K562 (cell line): ENCODE measurements at regions not wholly inside any gene's neighbourhood (a gene's known extent, or its start where the extent isn't known, plus 50 kb on each side); places are given as distances from the start of the nearest gene placed in this dataset.

Source experiments
- CBFA2T3 ChIP-seq: fragments of 450-650 bp; IDR thresholded peaks from 2 replicates; pipeline ENCODE4 v1.6.1; 2017
- HNRNPL ChIP-seq: fragments of 200-400 bp; formaldehyde crosslinking; IDR thresholded peaks from 2 replicates; pipeline ENCODE4 v1.6.1; 2017; ENCODE audit warnings: low read depth, mild to moderate bottlenecking, low read length
- HNRNPLL ChIP-seq: fragments of 200-400 bp; formaldehyde crosslinking; IDR thresholded peaks from 2 replicates; pipeline ENCODE4 v1.6.1; 2017; ENCODE audit warnings: low read length, low read depth, mild to moderate bottlenecking; ENCODE audit not compliant: poor library complexity, severe bottlenecking
- KDM4B ChIP-seq, 2 experiments: fragments of 450-650 bp in 1 of 2; sonication (generic) in 1 of 2; IDR thresholded peaks; 2 replicates each; pipeline ENCODE4 v1.6.1; 2016 to 2017; ENCODE audit warnings: borderline replicate concordance in 2 of 2, antibody characterized with exemption in 1 of 2, low read depth in 1 of 2, mild to moderate bottlenecking in 1 of 2
- MTA1 ChIP-seq: fragments of 450-650 bp; IDR thresholded peaks from 2 replicates; pipeline ENCODE4 v1.6.1; 2017; ENCODE audit warnings: borderline replicate concordance
- NCOA6 ChIP-seq: fragments of 450-650 bp; IDR thresholded peaks from 2 replicates; pipeline ENCODE4 v1.6.1; 2017; ENCODE audit warnings: mild to moderate bottlenecking
- NFIX ChIP-seq: fragments of 250-450 bp; sonication (Bioruptor Pico); IDR thresholded peaks from 2 replicates; pipeline ENCODE4 v1.4.0; 2020; ENCODE audit warnings: low read depth, mild to moderate bottlenecking, moderate library complexity
- PML ChIP-seq: IDR thresholded peaks from 2 replicates; pipeline ENCODE4 v1.6.1; 2012; ENCODE audit warnings: low read length, inconsistent platforms
- POLR3G ChIP-seq: IDR thresholded peaks from 2 replicates; pipeline ENCODE4 v1.6.1; 2011; ENCODE audit not compliant: insufficient read length, insufficient replicate concordance; ENCODE audit errors: extremely low read depth
- TAF15 ChIP-seq: fragments of 200-400 bp; formaldehyde crosslinking; IDR thresholded peaks from 2 replicates; pipeline ENCODE4 v1.6.1; 2017; ENCODE audit warnings: mild to moderate bottlenecking, low read depth, low read length, moderate library complexity
- TAL1 ChIP-seq: fragments of 450-650 bp; IDR thresholded peaks from 2 replicates; pipeline ENCODE4 v1.6.1; 2016; ENCODE audit warnings: mild to moderate bottlenecking
- ZBTB17 ChIP-seq: fragments of 450-650 bp; formaldehyde crosslinking; IDR thresholded peaks from 2 replicates; pipeline ENCODE4 v1.4.0; 2020; ENCODE audit warnings: mild to moderate bottlenecking
- ZNF133 ChIP-seq: fragments of 250-450 bp; sonication (Bioruptor Pico); IDR thresholded peaks from 2 replicates; pipeline ENCODE4 v1.4.0; 2020; ENCODE audit warnings: mild to moderate bottlenecking
- ZNF143 ChIP-seq: sonication (generic); formaldehyde crosslinking; IDR thresholded peaks from 2 replicates; pipeline ENCODE4 v1.9.0; 2022; ENCODE audit warnings: mild to moderate bottlenecking, missing genetic modification reagents
- ZNF586 ChIP-seq: fragments of 450-650 bp; formaldehyde crosslinking; conservative IDR thresholded peaks from 2 replicates; pipeline ENCODE4 v1.4.0; 2020; ENCODE audit warnings: mild to moderate bottlenecking, moderate library complexity
- TF ChIP-seq, protein P1 (sequence below): fragments of 200-800 bp; sonication (Bioruptor generic); IDR thresholded peaks from 2 replicates; pipeline ENCODE4 v1.6.1; 2017; ENCODE audit warnings: missing genetic modification characterization, missing compliant biosample characterization
- TF ChIP-seq, protein P2 (sequence below): sonication (generic); formaldehyde crosslinking; IDR thresholded peaks from 2 replicates; pipeline ENCODE4 v1.8.0; 2022; ENCODE audit warnings: missing genetic modification reagents, mild to moderate bottlenecking, borderline replicate concordance
- TF ChIP-seq, protein P3 (sequence below): fragments of 450-650 bp; conservative IDR thresholded peaks from 2 replicates; pipeline ENCODE4 v1.6.1; 2016; ENCODE audit warnings: missing genetic modification characterization, low read depth, mild to moderate bottlenecking, missing compliant biosample characterization, moderate library complexity
- TF ChIP-seq, protein P4 (sequence below): fragments of 450-650 bp; IDR thresholded peaks from 2 replicates; pipeline ENCODE4 v1.7.1; 2018; ENCODE audit warnings: mild to moderate bottlenecking, low read depth; ENCODE audit not compliant: partially characterized antibody

DNA sequence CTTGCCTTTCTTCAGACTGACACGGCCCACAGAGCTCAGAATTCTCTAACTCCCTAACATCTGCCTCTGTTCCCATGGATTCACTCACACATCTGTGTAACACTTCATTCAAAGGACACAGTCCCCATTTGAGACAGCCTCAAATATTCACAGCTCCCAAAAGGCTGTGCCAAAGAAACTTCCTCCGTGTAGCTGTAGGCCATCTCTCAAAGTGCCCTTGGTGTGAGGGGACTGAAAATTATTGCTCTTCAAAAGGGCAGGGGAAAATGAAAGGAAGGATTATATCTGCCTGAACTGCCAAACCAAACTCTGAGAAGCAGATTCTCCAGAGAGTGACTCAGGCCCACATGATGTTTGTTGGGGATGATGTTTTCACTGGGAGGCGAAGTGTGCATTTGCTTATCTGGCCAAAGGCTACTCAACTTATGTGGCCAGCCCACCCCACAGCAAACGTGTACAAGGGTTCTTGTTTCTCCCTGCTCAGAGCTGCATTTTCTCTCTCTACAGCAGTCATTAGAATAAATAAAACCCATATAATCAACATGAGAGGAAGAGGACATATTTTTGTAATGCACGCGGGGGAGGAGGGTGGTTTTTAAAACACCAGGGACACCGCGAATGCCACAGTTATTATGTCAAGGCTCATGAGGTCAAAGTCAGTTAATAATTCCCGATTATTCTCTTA, 302.4 kb upstream of the NFE2L3 start (continued):
- no peak for TF ChIP-seq KDM4B (IDR thresholded peaks at IDR 0.05; ENCODE audit: borderline replicate concordance in 2 of 2, low read depth in 1 of 2)
- no peak for TF ChIP-seq PML
- TF ChIP-seq, protein P1, sequence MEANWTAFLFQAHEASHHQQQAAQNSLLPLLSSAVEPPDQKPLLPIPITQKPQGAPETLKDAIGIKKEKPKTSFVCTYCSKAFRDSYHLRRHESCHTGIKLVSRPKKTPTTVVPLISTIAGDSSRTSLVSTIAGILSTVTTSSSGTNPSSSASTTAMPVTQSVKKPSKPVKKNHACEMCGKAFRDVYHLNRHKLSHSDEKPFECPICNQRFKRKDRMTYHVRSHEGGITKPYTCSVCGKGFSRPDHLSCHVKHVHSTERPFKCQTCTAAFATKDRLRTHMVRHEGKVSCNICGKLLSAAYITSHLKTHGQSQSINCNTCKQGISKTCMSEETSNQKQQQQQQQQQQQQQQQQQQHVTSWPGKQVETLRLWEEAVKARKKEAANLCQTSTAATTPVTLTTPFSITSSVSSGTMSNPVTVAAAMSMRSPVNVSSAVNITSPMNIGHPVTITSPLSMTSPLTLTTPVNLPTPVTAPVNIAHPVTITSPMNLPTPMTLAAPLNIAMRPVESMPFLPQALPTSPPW (CRISPR knock-in tag), result peak; percentile 44; the same call in 1 of the 2 replicates
- TF ChIP-seq ZBTB17 (CRISPR knock-in tag), result no peak
- TF ChIP-seq ZNF133 (CRISPR knock-in tag), result no peak
- TF ChIP-seq, protein P2, sequence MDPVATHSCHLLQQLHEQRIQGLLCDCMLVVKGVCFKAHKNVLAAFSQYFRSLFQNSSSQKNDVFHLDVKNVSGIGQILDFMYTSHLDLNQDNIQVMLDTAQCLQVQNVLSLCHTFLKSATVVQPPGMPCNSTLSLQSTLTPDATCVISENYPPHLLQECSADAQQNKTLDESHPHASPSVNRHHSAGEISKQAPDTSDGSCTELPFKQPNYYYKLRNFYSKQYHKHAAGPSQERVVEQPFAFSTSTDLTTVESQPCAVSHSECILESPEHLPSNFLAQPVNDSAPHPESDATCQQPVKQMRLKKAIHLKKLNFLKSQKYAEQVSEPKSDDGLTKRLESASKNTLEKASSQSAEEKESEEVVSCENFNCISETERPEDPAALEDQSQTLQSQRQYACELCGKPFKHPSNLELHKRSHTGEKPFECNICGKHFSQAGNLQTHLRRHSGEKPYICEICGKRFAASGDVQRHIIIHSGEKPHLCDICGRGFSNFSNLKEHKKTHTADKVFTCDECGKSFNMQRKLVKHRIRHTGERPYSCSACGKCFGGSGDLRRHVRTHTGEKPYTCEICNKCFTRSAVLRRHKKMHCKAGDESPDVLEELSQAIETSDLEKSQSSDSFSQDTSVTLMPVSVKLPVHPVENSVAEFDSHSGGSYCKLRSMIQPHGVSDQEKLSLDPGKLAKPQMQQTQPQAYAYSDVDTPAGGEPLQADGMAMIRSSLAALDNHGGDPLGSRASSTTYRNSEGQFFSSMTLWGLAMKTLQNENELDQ (CRISPR knock-in tag), result no peak
- TF ChIP-seq HNRNPL, result no peak
- TF ChIP-seq, protein P3, sequence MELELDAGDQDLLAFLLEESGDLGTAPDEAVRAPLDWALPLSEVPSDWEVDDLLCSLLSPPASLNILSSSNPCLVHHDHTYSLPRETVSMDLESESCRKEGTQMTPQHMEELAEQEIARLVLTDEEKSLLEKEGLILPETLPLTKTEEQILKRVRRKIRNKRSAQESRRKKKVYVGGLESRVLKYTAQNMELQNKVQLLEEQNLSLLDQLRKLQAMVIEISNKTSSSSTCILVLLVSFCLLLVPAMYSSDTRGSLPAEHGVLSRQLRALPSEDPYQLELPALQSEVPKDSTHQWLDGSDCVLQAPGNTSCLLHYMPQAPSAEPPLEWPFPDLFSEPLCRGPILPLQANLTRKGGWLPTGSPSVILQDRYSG, result no peak
- no peak for TF ChIP-seq HNRNPLL
- no peak for TF ChIP-seq MTA1
- TF ChIP-seq NCOA6, result no peak
- TF ChIP-seq TAL1, result no peak
- no peak for TF ChIP-seq ZNF143 (CRISPR knock-in tag)
- no peak for TF ChIP-seq TAF15
- TF ChIP-seq POLR3G, result no peak
- TF ChIP-seq NFIX (CRISPR knock-in tag), result no peak
- TF ChIP-seq, protein P4, sequence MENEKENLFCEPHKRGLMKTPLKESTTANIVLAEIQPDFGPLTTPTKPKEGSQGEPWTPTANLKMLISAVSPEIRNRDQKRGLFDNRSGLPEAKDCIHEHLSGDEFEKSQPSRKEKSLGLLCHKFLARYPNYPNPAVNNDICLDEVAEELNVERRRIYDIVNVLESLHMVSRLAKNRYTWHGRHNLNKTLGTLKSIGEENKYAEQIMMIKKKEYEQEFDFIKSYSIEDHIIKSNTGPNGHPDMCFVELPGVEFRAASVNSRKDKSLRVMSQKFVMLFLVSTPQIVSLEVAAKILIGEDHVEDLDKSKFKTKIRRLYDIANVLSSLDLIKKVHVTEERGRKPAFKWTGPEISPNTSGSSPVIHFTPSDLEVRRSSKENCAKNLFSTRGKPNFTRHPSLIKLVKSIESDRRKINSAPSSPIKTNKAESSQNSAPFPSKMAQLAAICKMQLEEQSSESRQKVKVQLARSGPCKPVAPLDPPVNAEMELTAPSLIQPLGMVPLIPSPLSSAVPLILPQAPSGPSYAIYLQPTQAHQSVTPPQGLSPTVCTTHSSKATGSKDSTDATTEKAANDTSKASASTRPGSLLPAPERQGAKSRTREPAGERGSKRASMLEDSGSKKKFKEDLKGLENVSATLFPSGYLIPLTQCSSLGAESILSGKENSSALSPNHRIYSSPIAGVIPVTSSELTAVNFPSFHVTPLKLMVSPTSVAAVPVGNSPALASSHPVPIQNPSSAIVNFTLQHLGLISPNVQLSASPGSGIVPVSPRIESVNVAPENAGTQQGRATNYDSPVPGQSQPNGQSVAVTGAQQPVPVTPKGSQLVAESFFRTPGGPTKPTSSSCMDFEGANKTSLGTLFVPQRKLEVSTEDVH, result no peak
- TF ChIP-seq ZNF586, result no peak
- no peak; the same call in 1 of the 2 replicates for TF ChIP-seq CBFA2T3
